Endothelial cell of umbilical vein (primary cell): ENCODE measurements at regions not wholly inside any gene's neighbourhood (a gene's known extent, or its start where the extent isn't known, plus 50 kb on each side); places are given as distances from the start of the nearest gene placed in this dataset.

Source experiments
- BruUV-seq: library from RNA; stranded (reverse); fragments of 400-500 nt; replicated peaks from 2 replicates; lab custom pipeline; 2021; lab: Mats Ljungman, UMichigan
- CTCF ChIA-PET: fragments of 300-600, 350-600 bp; sonication (Branson Sonifier 250); formaldehyde crosslinking; loops from one replicate; lab custom pipeline; 2021; ENCODE audit warnings: antibody characterized with exemption, inconsistent platforms; lab: Charles Lee
- POLR2A ChIA-PET: fragments of 300-600, 350-600 bp; sonication (Branson Sonifier 250); formaldehyde crosslinking; loops from one replicate; lab custom pipeline; 2021; ENCODE audit warnings: antibody characterized with exemption, inconsistent platforms; lab: Charles Lee
- DNase-seq: peaks from one replicate; pipeline ENCODE4 v3.0.0-alpha.2; 2011; ENCODE audit warnings: low read depth, low spot score
- FAIRE-seq: peaks from 2 replicates; lab custom pipeline; 2011; peaks lifted over from hg19 to GRCh38; lab: Jason Lieb, UNC
- H2AFZ ChIP-seq: 2 replicates; pipeline ENCODE4 v1.6.0; 2012; ENCODE audit warnings: low read depth, low read length, control low read depth, inconsistent platforms
- H3K27ac ChIP-seq: 2 replicates; pipeline ENCODE4 v1.5.1; 2011; ENCODE audit warnings: low read depth, mild to moderate bottlenecking, control low read depth, low read length, moderate library complexity; ENCODE audit not compliant: insufficient read depth
- H3K27me3 ChIP-seq, 2 experiments: 2 replicates each; pipeline versions ENCODE4 v1.6.0 to v1.6.1; 2011; ENCODE audit warnings: low read length in 2 of 2, mixed read lengths in 1 of 2; ENCODE audit not compliant: control insufficient read depth in 2 of 2, insufficient read depth in 2 of 2
- H3K36me3 ChIP-seq, 2 experiments: 2 replicates in 1 of 2; 3 replicates in 1 of 2; pipeline ENCODE4 v1.5.1; 2011; ENCODE audit warnings: low read length in 2 of 2, mild to moderate bottlenecking in 1 of 2, moderate library complexity in 1 of 2; ENCODE audit not compliant: control insufficient read depth in 2 of 2, insufficient read depth in 2 of 2; ENCODE audit errors: extremely low read depth in 1 of 2
- H3K4me1 ChIP-seq: 3 replicates; pipeline ENCODE4 v1.5.1; 2011; ENCODE audit warnings: mild to moderate bottlenecking, low read length; ENCODE audit not compliant: control insufficient read depth, insufficient read depth; ENCODE audit errors: extremely low read depth
- H3K4me2 ChIP-seq: 2 replicates; pipeline ENCODE4 v1.6.1; 2011; ENCODE audit warnings: low read length, control low read depth, mixed read lengths; ENCODE audit not compliant: insufficient read depth
- H3K4me3 ChIP-seq, 3 experiments: fragments of 200-600 bp in 1 of 3; sonication (generic), shearing (Covaris generic) in 1 of 3; replicated peaks in 1 of 3; 2 replicates each; pipeline ENCODE4 v1.5.1; 2011 to 2016; ENCODE audit warnings: control low read depth in 3 of 3, low read length in 3 of 3, mild to moderate bottlenecking in 2 of 3, inconsistent platforms in 1 of 3, low read depth in 1 of 3, moderate library complexity in 1 of 3; ENCODE audit not compliant: insufficient read depth in 1 of 3
- H3K79me2 ChIP-seq: 2 replicates; pipeline ENCODE4 v1.6.0; 2012; ENCODE audit warnings: low read length, inconsistent platforms; ENCODE audit not compliant: control insufficient read depth, insufficient read depth
- H3K9ac ChIP-seq: replicated peaks from 2 replicates; pipeline ENCODE3; 2011; ENCODE audit warnings: low read length, control low read depth; ENCODE audit not compliant: insufficient read depth; ENCODE audit errors: extremely low read depth
- H3K9me1 ChIP-seq: replicated peaks from 3 replicates; pipeline ENCODE4 v1.6.0; 2011; ENCODE audit warnings: mild to moderate bottlenecking, low read length; ENCODE audit not compliant: control insufficient read depth, insufficient read depth; ENCODE audit errors: extremely low read depth
- H3K9me3 ChIP-seq: replicated peaks from 2 replicates; pipeline ENCODE4 v1.5.1; 2012; ENCODE audit warnings: low read length, inconsistent platforms; ENCODE audit not compliant: control insufficient read depth, insufficient read depth
- H4K20me1 ChIP-seq: replicated peaks from 2 replicates; pipeline ENCODE3; 2011; ENCODE audit warnings: mild to moderate bottlenecking, low read length; ENCODE audit not compliant: control insufficient read depth, insufficient read depth; ENCODE audit errors: extremely low read depth
- EZH2 ChIP-seq: IDR thresholded peaks from 2 replicates; pipeline ENCODE4 v1.6.1; 2012; ENCODE audit warnings: borderline replicate concordance, low read depth, mild to moderate bottlenecking, moderate library complexity, low read length, inconsistent platforms; ENCODE audit not compliant: severe bottlenecking
- FOS ChIP-seq: IDR thresholded peaks from 2 replicates; pipeline ENCODE4 v1.6.1; 2011; ENCODE audit warnings: mild to moderate bottlenecking, low read length, moderate library complexity, borderline replicate concordance; ENCODE audit not compliant: insufficient read depth
- GATA2 ChIP-seq: IDR thresholded peaks from 2 replicates; pipeline ENCODE4 v1.7.0; 2011; ENCODE audit warnings: low read depth, mild to moderate bottlenecking, moderate library complexity, mixed read lengths, low read length; ENCODE audit not compliant: insufficient read length, insufficient read depth
- JUN ChIP-seq: IDR thresholded peaks from 2 replicates; pipeline ENCODE4 v1.6.1; 2011; ENCODE audit warnings: borderline replicate concordance, low read depth; ENCODE audit not compliant: insufficient read length, insufficient read depth
- POLR2AphosphoS5 ChIP-seq: IDR thresholded peaks from 2 replicates; pipeline ENCODE4 v1.6.1; 2012; ENCODE audit warnings: low read depth, mild to moderate bottlenecking, control low read depth, low read length, moderate library complexity; ENCODE audit not compliant: insufficient read depth
- dilution Hi-C: fragments of 300-500 bp; cut with MboI; formaldehyde crosslinking; loops from one replicate; pipeline ENCODE4 v1.15.0; 2019; ENCODE audit warnings: low sequenced_read_pairs; ENCODE audit not compliant: extremely low pct_ligation_motif_present
- intact Hi-C: fragments of 100-400 bp; cut with micrococcal nuclease; formaldehyde crosslinking; loops from one replicate; pipeline ENCODE4 v1.10.0; 2022
- TF ChIP-seq, protein P1 (sequence below): IDR thresholded peaks from 2 replicates; pipeline ENCODE4 v1.6.1; 2011; ENCODE audit not compliant: insufficient read depth, insufficient read length

DNA sequence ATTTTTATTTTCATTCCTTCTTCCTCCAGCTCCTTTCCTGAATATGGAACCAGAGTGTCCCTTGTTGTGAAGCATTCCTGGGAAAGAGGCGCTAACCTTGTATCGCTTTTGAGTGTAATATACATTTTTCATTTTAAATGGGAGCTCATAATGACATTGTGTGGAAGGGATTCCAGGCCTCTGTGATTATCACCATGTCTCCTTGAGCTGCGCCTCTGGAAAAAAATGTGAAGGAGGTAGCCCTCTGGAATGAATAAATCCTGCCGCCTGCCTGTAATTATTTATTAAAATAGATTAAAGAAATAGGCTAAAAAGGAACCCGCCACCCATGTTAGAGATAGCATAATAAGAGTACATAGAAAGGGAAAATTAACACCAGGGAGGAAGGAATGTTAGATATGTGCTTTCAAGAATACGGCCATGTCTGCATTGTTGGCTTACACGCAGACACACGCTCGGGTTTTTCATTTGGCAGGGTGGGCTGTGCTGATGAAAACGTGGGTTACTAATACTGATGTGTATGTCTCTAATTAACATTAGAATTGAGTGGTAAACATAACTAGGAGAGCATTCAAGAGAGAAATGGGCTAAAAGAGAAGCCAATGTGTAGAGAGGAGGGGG lies 138.5 kb downstream of the LINC00237 start:
- Histone ChIP-seq H3K4me2 (no peak overlapping the region), H3K9me3 (no peaks in the 10 kb centered on the region), H3K27ac (no peak overlapping the region), H3K36me3 (no peaks in the 10 kb centered on the region), H3K9ac (no peak overlapping the region), H2AFZ (no peak overlapping the region), H3K4me3 (no peak overlapping the region), H3K79me2 (no peaks in the 10 kb centered on the region), H3K27me3 (no peaks in the 10 kb centered on the region), H3K9me1 (no peaks in the 10 kb centered on the region), H3K4me1 (no peaks in the 10 kb centered on the region), H4K20me1 (no peaks in the 10 kb centered on the region)
- intact Hi-C loops: no loop called here
- DNase-seq (no peak), FAIRE-seq (no peak)
- ChIA-PET POLR2A (no interaction called here), CTCF (interaction anchor here (1.0 to 1.2 kb wide), 2 partner anchors 39 to 108 kb away, joined by 3 read pairs; no protein-coding TSS in a partner anchor)
- no TSS peak for BruUV-seq
- TF ChIP-seq GATA2: no peak
- no peak for TF ChIP-seq FOS
- TF ChIP-seq, protein P1, sequence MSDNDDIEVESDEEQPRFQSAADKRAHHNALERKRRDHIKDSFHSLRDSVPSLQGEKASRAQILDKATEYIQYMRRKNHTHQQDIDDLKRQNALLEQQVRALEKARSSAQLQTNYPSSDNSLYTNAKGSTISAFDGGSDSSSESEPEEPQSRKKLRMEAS: no peak
- dilution Hi-C loops: no loop called here

DNA sequence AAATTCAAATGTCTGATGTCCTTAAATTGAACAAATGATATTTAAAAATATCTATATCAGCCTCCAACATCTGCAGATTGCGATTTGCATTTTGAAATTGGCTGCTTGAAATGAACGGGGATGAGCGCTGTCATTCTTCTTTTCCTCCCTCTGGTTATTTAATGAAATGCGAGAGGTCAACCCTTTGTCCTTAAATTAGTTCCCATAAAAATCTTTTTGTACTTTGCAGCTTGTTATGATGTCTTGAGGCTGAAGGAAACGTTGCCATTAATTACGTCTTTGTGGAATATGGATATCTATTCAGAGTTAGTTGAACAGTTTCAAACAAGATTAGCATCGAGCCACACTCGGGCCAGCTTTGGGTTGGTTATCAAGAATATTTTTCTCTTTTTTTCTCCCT lies 140.0 kb downstream of the LINC00237 start:
- Histone ChIP-seq H4K20me1 (no peaks in the 10 kb centered on the region), H2AFZ (no peak overlapping the region), H3K4me1 (no peaks in the 10 kb centered on the region), H3K4me2 (no peak overlapping the region), H3K79me2 (no peaks in the 10 kb centered on the region), H3K27ac (no peak overlapping the region), H3K9me1 (no peaks in the 10 kb centered on the region), H3K9ac (no peak overlapping the region), H3K4me3 (no peak overlapping the region), H3K27me3 (no peaks in the 10 kb centered on the region), H3K36me3 (no peaks in the 10 kb centered on the region), H3K9me3 (no peaks in the 10 kb centered on the region)
- DNase-seq (no peak), FAIRE-seq (no peak)
- CTCF ChIA-PET: interaction anchor here (0.8 kb wide), 1 partner anchor 12 kb away, joined by 3 read pairs; no protein-coding TSS in a partner anchor
- POLR2A ChIA-PET: no interaction called here
- no TSS peak for BruUV-seq
- intact Hi-C loops: no loop called here
- TF ChIP-seq POLR2AphosphoS5 (no peak), JUN (no peak), EZH2 (no peak)
- dilution Hi-C loops: no loop called here
